ENCODE measurements at regions not wholly inside any gene's neighbourhood (a gene's known extent, or its start where the extent isn't known, plus 50 kb on each side); places are given as distances from the start of the nearest gene placed in this dataset.

DNA sequence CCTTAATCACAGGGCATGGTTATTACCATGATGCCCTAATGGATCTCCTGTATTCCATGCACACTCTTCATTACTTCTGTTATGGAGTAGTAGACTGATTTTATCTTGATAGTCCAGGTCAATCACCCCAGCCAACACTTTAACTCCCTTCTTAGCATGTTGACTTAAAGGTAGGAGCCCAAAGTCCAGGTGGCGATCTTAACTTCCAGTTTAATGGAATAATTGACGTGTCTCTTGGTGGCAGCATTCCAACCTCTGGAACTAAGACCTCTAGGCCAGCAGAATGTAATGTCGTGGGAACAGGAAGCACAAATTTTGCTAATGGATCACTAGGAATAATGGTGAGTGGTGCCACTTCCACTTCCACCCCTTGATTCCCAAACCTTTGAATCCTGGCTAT lies 687.2 kb upstream of the SGO1 start:
- TF ChIP-seq, protein P1, sequence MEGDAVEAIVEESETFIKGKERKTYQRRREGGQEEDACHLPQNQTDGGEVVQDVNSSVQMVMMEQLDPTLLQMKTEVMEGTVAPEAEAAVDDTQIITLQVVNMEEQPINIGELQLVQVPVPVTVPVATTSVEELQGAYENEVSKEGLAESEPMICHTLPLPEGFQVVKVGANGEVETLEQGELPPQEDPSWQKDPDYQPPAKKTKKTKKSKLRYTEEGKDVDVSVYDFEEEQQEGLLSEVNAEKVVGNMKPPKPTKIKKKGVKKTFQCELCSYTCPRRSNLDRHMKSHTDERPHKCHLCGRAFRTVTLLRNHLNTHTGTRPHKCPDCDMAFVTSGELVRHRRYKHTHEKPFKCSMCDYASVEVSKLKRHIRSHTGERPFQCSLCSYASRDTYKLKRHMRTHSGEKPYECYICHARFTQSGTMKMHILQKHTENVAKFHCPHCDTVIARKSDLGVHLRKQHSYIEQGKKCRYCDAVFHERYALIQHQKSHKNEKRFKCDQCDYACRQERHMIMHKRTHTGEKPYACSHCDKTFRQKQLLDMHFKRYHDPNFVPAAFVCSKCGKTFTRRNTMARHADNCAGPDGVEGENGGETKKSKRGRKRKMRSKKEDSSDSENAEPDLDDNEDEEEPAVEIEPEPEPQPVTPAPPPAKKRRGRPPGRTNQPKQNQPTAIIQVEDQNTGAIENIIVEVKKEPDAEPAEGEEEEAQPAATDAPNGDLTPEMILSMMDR (conservative IDR thresholded peaks at IDR 0.05 in 1 of 2, IDR thresholded peaks at IDR 0.05 in 1 of 2; ENCODE audit: extremely low read depth in 1 of 2, insufficient read depth in 1 of 2, low read depth in 1 of 2, low read length in 2 of 2): no peak
- TF ChIP-seq EZH2 (IDR thresholded peaks at IDR 0.05; ENCODE audit: borderline replicate concordance, low read length): no peak

All from mammary epithelial cell (primary cell).